Endothelial cell of umbilical vein (primary cell): ENCODE measurements at regions not wholly inside any gene's neighbourhood (a gene's known extent, or its start where the extent isn't known, plus 50 kb on each side); places are given as distances from the start of the nearest gene placed in this dataset.

ENCODE experiments used
- JUN ChIP-seq: IDR thresholded peaks from 2 replicates; pipeline ENCODE4 v1.6.1; 2011; ENCODE audit warnings: borderline replicate concordance, low read depth; ENCODE audit not compliant: insufficient read length, insufficient read depth
- POLR2AphosphoS5 ChIP-seq: IDR thresholded peaks from 2 replicates; pipeline ENCODE4 v1.6.1; 2012; ENCODE audit warnings: low read depth, mild to moderate bottlenecking, control low read depth, low read length, moderate library complexity; ENCODE audit not compliant: insufficient read depth
- TF ChIP-seq, protein P1 (sequence below), 2 donors: IDR thresholded peaks; 1 replicate in 1 of 2; 2 replicates in 1 of 2; pipeline ENCODE4 v1.5.1; 2011; ENCODE audit warnings: low read length in 2 of 2, mild to moderate bottlenecking in 2 of 2, moderate library complexity in 2 of 2, control low read depth in 1 of 2, inconsistent platforms in 1 of 2, low read depth in 1 of 2; ENCODE audit not compliant: insufficient read depth in 1 of 2; ENCODE audit errors: extremely low read depth in 1 of 2

DNA sequence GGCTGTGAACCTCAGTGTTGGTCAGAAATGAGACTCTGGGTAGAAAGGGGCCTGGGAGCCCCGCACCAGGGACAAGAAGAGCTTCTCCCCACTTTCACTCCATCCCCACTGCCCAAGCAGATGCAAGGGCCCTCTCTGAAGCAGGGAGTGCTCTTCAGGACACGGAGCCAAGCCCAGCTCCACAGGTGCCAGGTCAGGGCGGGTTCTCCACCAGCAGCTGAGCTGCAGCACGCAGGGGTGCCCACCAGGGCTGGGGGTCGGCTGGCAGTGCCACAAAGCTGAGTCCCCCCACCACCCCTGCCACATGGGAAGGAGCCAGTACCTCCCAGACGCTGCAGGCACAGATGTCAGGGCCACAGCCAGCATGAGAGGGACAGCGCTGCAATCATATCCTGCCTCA is 106.2 kb downstream of the INHBB start:
- TF ChIP-seq, protein P1, sequence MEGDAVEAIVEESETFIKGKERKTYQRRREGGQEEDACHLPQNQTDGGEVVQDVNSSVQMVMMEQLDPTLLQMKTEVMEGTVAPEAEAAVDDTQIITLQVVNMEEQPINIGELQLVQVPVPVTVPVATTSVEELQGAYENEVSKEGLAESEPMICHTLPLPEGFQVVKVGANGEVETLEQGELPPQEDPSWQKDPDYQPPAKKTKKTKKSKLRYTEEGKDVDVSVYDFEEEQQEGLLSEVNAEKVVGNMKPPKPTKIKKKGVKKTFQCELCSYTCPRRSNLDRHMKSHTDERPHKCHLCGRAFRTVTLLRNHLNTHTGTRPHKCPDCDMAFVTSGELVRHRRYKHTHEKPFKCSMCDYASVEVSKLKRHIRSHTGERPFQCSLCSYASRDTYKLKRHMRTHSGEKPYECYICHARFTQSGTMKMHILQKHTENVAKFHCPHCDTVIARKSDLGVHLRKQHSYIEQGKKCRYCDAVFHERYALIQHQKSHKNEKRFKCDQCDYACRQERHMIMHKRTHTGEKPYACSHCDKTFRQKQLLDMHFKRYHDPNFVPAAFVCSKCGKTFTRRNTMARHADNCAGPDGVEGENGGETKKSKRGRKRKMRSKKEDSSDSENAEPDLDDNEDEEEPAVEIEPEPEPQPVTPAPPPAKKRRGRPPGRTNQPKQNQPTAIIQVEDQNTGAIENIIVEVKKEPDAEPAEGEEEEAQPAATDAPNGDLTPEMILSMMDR (IDR thresholded peaks at IDR 0.05; ENCODE audit: extremely low read depth in 1 of 2, insufficient read depth in 1 of 2, low read depth in 1 of 2, low read length in 2 of 2) = no peak
- TF ChIP-seq JUN (no peak), POLR2AphosphoS5 (no peak)
